H1 (cell line): ENCODE measurements at regions not wholly inside any gene's neighbourhood (a gene's known extent, or its start where the extent isn't known, plus 50 kb on each side); places are given as distances from the start of the nearest gene placed in this dataset.
A peak's percentile ranks its signal among the peaks of the same experiment; 100 is the strongest.

ENCODE experiments used
- CTCF ChIA-PET: fragments of 300-600 bp; sonication (Branson Sonifier 250); formaldehyde crosslinking; loops from one replicate; lab custom pipeline; 2021; ENCODE audit not compliant: partially characterized antibody; lab: Charles Lee
- POLR2A ChIA-PET: fragments of 300-600 bp; sonication (Branson Sonifier 250); formaldehyde crosslinking; loops from one replicate; lab custom pipeline; 2021; ENCODE audit warnings: inconsistent platforms; ENCODE audit not compliant: partially characterized antibody; lab: Charles Lee
- DNase-seq, 2 experiments: peaks; one replicate each; pipeline versions ENCODE4 v3.0.0 to v3.0.0-alpha.2; 2010 to 2022; ENCODE audit warnings: low spot score in 2 of 2, low read depth in 1 of 2, mixed read lengths in 1 of 2
- FAIRE-seq: peaks from 2 replicates; lab custom pipeline; 2011; peaks lifted over from hg19 to GRCh38; lab: Jason Lieb, UNC
- H2AFZ ChIP-seq: 2 replicates; pipeline ENCODE4 v1.8.1; 2012; ENCODE audit warnings: low read length, inconsistent platforms
- H2AK5ac ChIP-seq: 2 replicates; pipeline ENCODE4 v1.6.1; 2013; ENCODE audit warnings: low read depth, low read length
- H2BK120ac ChIP-seq: replicated peaks from 2 replicates; pipeline ENCODE3; 2013; ENCODE audit warnings: low read depth, low read length, inconsistent platforms
- H2BK12ac ChIP-seq: 2 replicates; pipeline ENCODE4 v1.6.1; 2013; ENCODE audit warnings: low read depth, low read length
- H2BK15ac ChIP-seq: 2 replicates; pipeline ENCODE4 v1.6.1; 2013; ENCODE audit warnings: low read length
- H2BK20ac ChIP-seq: 2 replicates; pipeline ENCODE4 v1.6.1; 2013; ENCODE audit warnings: low read length
- H2BK5ac ChIP-seq: 2 replicates; pipeline ENCODE4 v1.6.1; 2013; ENCODE audit warnings: low read depth, low read length
- H3K14ac ChIP-seq: 2 replicates; pipeline ENCODE4 v1.6.1; 2013; ENCODE audit warnings: inconsistent platforms; ENCODE audit not compliant: insufficient read length
- H3K18ac ChIP-seq: 2 replicates; pipeline ENCODE4 v1.6.1; 2013; ENCODE audit warnings: low read length; ENCODE audit errors: extremely low read depth
- H3K23ac ChIP-seq: 2 replicates; pipeline ENCODE4 v1.6.1; 2013; ENCODE audit warnings: inconsistent platforms; ENCODE audit not compliant: insufficient read length
- H3K23me2 ChIP-seq: 2 replicates; pipeline ENCODE4 v1.6.1; 2013; ENCODE audit warnings: low read depth, low read length
- H3K27ac ChIP-seq: 2 replicates; pipeline ENCODE4 v1.6.1; 2011; ENCODE audit warnings: low read depth, low read length, inconsistent platforms
- H3K27me3 ChIP-seq, 4 experiments: replicated peaks in 1 of 4; 1 replicate in 1 of 4; 2 replicates in 3 of 4; pipeline versions ENCODE4 v1.6.1 to v1.8.1; 2011 to 2013; ENCODE audit warnings: low read length in 3 of 4, mild to moderate bottlenecking in 3 of 4, inconsistent platforms in 2 of 4, mixed read lengths in 2 of 4, moderate library complexity in 1 of 4; ENCODE audit not compliant: control insufficient read depth in 3 of 4, insufficient read depth in 3 of 4; ENCODE audit errors: extremely low read depth in 1 of 4
- H3K36me3 ChIP-seq, 4 experiments: 2 replicates each; pipeline versions ENCODE4 v1.6.1 to v1.8.1; 2011 to 2013; ENCODE audit warnings: mild to moderate bottlenecking in 4 of 4, low read length in 3 of 4, moderate library complexity in 2 of 4, control low read depth in 1 of 4, inconsistent platforms in 1 of 4; ENCODE audit not compliant: insufficient read depth in 4 of 4, control insufficient read depth in 2 of 4
- H3K4ac ChIP-seq: replicated peaks from 2 replicates; pipeline ENCODE3; 2013; ENCODE audit warnings: low read length, low read depth, mixed read lengths, inconsistent platforms; ENCODE audit not compliant: insufficient read length
- H3K4me1 ChIP-seq, 4 experiments: replicated peaks in 1 of 4; 1 replicate in 1 of 4; 2 replicates in 3 of 4; pipeline versions ENCODE4 v1.6.1 to v1.8.1; 2011 to 2013; ENCODE audit warnings: low read length in 3 of 4, inconsistent platforms in 2 of 4, mixed read lengths in 1 of 4; ENCODE audit not compliant: insufficient read depth in 4 of 4, control insufficient read depth in 3 of 4
- H3K4me2 ChIP-seq, 2 experiments: 2 replicates each; pipeline versions ENCODE4 v1.6.1 to v1.8.1; 2011 to 2013; ENCODE audit warnings: low read depth in 2 of 2, low read length in 2 of 2, control low read depth in 1 of 2, inconsistent platforms in 1 of 2, mild to moderate bottlenecking in 1 of 2; ENCODE audit not compliant: insufficient read depth in 1 of 2
- H3K4me3 ChIP-seq, 4 experiments: fragments of 200-600, 300-600 bp in 1 of 4; sonication (generic), shearing (Covaris generic), sonication (Bioruptor Twin) in 1 of 4; 2 replicates each; pipeline versions ENCODE4 v1.5.1 to v1.8.1; 2011 to 2016; ENCODE audit warnings: low read length in 4 of 4, low read depth in 3 of 4, control low read depth in 2 of 4, inconsistent platforms in 2 of 4, mild to moderate bottlenecking in 2 of 4, mixed read lengths in 1 of 4, moderate library complexity in 1 of 4; ENCODE audit not compliant: insufficient read depth in 2 of 4; ENCODE audit errors: extremely low read depth in 1 of 4
- H3K56ac ChIP-seq: replicated peaks from 2 replicates; pipeline ENCODE3; 2013; ENCODE audit warnings: low read depth, mild to moderate bottlenecking, mixed read lengths, low read length, inconsistent platforms; ENCODE audit not compliant: insufficient read length
- H3K79me1 ChIP-seq: 2 replicates; pipeline ENCODE4 v1.6.1; 2013; ENCODE audit warnings: low read depth, low read length, control low read depth
- H3K79me2 ChIP-seq, 2 experiments: 2 replicates each; pipeline versions ENCODE4 v1.6.1 to v1.8.1; 2012 to 2013; ENCODE audit warnings: low read length in 2 of 2, mild to moderate bottlenecking in 2 of 2, inconsistent platforms in 1 of 2; ENCODE audit not compliant: insufficient read depth in 2 of 2, control insufficient read depth in 1 of 2
- H3K9ac ChIP-seq, 4 experiments: replicated peaks in 1 of 4; 1 replicate in 1 of 4; 2 replicates in 3 of 4; pipeline versions ENCODE4 v1.6.1 to v1.8.1; 2011 to 2013; ENCODE audit warnings: low read depth in 3 of 4, low read length in 3 of 4, control low read depth in 2 of 4, mild to moderate bottlenecking in 2 of 4, moderate library complexity in 2 of 4, inconsistent platforms in 1 of 4; ENCODE audit errors: extremely low read depth in 1 of 4
- H3K9me3 ChIP-seq, 2 experiments: 2 replicates each; pipeline versions ENCODE4 v1.6.1 to v1.8.1; 2012 to 2013; ENCODE audit warnings: mild to moderate bottlenecking in 2 of 2, moderate library complexity in 2 of 2, control low read depth in 1 of 2, inconsistent platforms in 1 of 2, low read depth in 1 of 2, low read length in 1 of 2, mixed read lengths in 1 of 2; ENCODE audit not compliant: insufficient read depth in 2 of 2
- H4K20me1 ChIP-seq, 2 experiments: replicated peaks in 1 of 2; 2 replicates each; pipeline versions ENCODE3 to v1.8.1; 2011 to 2013; ENCODE audit warnings: inconsistent platforms in 2 of 2, low read length in 2 of 2, mild to moderate bottlenecking in 1 of 2; ENCODE audit not compliant: insufficient read depth in 2 of 2, control insufficient read depth in 1 of 2
- H4K5ac ChIP-seq: 2 replicates; pipeline ENCODE4 v1.6.1; 2013; ENCODE audit warnings: low read length, low read depth, mixed read lengths, inconsistent platforms; ENCODE audit not compliant: insufficient read length
- H4K8ac ChIP-seq: 2 replicates; pipeline ENCODE4 v1.8.0; 2013; ENCODE audit warnings: mild to moderate bottlenecking, moderate library complexity, low read length, inconsistent platforms; ENCODE audit not compliant: insufficient read depth; ENCODE audit errors: extremely low read depth
- H4K91ac ChIP-seq: replicated peaks from 2 replicates; pipeline ENCODE3; 2013; ENCODE audit warnings: low read length, mixed read lengths, inconsistent platforms; ENCODE audit not compliant: insufficient read length
- EP300 ChIP-seq, 2 experiments: IDR thresholded peaks; 1 replicate in 1 of 2; 2 replicates in 1 of 2; pipeline ENCODE4 v1.6.1; 2011 to 2012; ENCODE audit warnings: low read depth in 2 of 2, low read length in 2 of 2, mild to moderate bottlenecking in 2 of 2, borderline replicate concordance in 1 of 2, inconsistent platforms in 1 of 2, moderate library complexity in 1 of 2
- EZH2 ChIP-seq: fragments of 200-600 bp; sonication (generic); IDR thresholded peaks from 2 replicates; pipeline ENCODE4 v1.7.1; 2012; ENCODE audit warnings: low read depth, mild to moderate bottlenecking, moderate library complexity, low read length, inconsistent platforms; ENCODE audit not compliant: severe bottlenecking
- GABPA ChIP-seq: IDR thresholded peaks from 2 replicates; pipeline ENCODE4 v1.6.1; 2011; ENCODE audit warnings: mild to moderate bottlenecking, low read length, moderate library complexity, borderline replicate concordance; ENCODE audit not compliant: insufficient read depth
- POLR2A ChIP-seq, 2 experiments: IDR thresholded peaks; 1 replicate in 1 of 2; 2 replicates in 1 of 2; pipeline ENCODE4 v1.6.1; 2011; ENCODE audit warnings: low read depth in 2 of 2, low read length in 2 of 2, mild to moderate bottlenecking in 2 of 2; ENCODE audit errors: control extremely low read depth in 1 of 2
- RAD21 ChIP-seq, 2 experiments: IDR thresholded peaks in 1 of 2; conservative IDR thresholded peaks in 1 of 2; 2 replicates each; pipeline ENCODE4 v1.6.1; 2011; ENCODE audit warnings: low read depth in 2 of 2, low read length in 2 of 2, improper control_type of control experiment in 1 of 2, inconsistent platforms in 1 of 2, mild to moderate bottlenecking in 1 of 2, moderate library complexity in 1 of 2
- SIX5 ChIP-seq: IDR thresholded peaks from 2 replicates; pipeline ENCODE4 v1.6.1; 2011; ENCODE audit warnings: mild to moderate bottlenecking, low read depth, low read length
- WGBS, 2 experiments: shearing (Covaris generic) in 1 of 2; methylation state at CpG; one replicate each; pipeline versions ENCODE4 v1.1.6 to v1.1.7; 2013 to 2015; ENCODE audit warnings: low lambda C conversion rate in 2 of 2, mixed read lengths in 2 of 2, inconsistent platforms in 1 of 2, low coverage in 1 of 2, missing lambda C conversion rate in 1 of 2; ENCODE audit not compliant: insufficient replicate concordance in 2 of 2, insufficient coverage in 1 of 2, insufficient read length in 1 of 2; ENCODE audit errors: extremely low coverage in 1 of 2, missing lambda C conversion rate in 1 of 2; 5-methylcytosine and 5-hydroxymethylcytosine counted together
- TF ChIP-seq, protein P1 (sequence below): IDR thresholded peaks from 2 replicates; pipeline ENCODE4 v1.6.1; 2012; ENCODE audit warnings: low read length, inconsistent platforms
- TF ChIP-seq, protein P2 (sequence below): IDR thresholded peaks from 2 replicates; pipeline ENCODE4 v1.6.1; 2012; ENCODE audit warnings: inconsistent platforms
- TF ChIP-seq, protein P3 (sequence below): IDR thresholded peaks from 2 replicates; pipeline ENCODE4 v1.6.1; 2011; ENCODE audit warnings: low read depth, mild to moderate bottlenecking, low read length; ENCODE audit not compliant: insufficient read depth

DNA sequence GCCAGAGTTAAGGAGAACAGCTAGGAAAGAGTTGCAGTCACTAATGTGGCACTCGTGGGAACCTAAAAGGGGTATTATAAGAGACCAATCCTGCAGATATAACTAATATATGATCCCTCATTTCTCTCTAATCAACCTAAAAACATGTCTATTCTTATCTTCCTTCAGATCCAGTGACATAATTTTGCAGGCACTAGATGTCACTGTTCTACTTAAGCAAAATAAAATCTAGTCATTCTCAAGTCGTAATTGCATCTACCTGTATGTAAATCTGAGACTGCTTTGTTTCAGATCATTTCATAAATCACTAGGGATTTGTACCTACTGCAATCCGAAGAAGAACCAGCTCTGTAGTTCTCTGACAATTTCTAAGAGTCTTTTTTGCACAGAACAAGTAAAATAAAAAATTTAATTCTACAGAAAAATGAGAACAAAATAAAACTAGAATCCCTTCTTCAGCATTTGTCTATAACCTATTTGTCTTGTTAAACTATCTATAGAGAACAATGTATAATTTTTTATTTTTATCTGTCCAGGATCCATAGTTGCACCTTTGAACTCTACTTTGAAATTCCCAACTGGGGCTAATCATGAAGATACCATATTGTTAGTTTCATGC, 56.5 kb upstream of the ERBB4 start:
- no peaks in the 10 kb centered on the region for H3K27me3 ChIP-seq
- no peak overlapping the region for H3K4me2 ChIP-seq
- FAIRE-seq: no peak
- TF ChIP-seq EZH2 (no peak), EP300 (IDR thresholded peaks at IDR 0.05; ENCODE audit: borderline replicate concordance in 1 of 2, low read depth in 2 of 2, low read length in 2 of 2) (no peak), SIX5 (no peak), GABPA (no peak), RAD21 (IDR thresholded peaks at IDR 0.05 in 1 of 2, conservative IDR thresholded peaks at IDR 0.05 in 1 of 2; ENCODE audit: low read depth in 2 of 2, low read length in 2 of 2) (peak in 1 of 2 experiments; percentile 46), POLR2A (IDR thresholded peaks at IDR 0.05; ENCODE audit: control extremely low read depth in 1 of 2, low read depth in 2 of 2, low read length in 2 of 2) (no peak)
- TF ChIP-seq, protein P1, sequence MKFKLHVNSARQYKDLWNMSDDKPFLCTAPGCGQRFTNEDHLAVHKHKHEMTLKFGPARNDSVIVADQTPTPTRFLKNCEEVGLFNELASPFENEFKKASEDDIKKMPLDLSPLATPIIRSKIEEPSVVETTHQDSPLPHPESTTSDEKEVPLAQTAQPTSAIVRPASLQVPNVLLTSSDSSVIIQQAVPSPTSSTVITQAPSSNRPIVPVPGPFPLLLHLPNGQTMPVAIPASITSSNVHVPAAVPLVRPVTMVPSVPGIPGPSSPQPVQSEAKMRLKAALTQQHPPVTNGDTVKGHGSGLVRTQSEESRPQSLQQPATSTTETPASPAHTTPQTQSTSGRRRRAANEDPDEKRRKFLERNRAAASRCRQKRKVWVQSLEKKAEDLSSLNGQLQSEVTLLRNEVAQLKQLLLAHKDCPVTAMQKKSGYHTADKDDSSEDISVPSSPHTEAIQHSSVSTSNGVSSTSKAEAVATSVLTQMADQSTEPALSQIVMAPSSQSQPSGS: no peak
- TF ChIP-seq, protein P2, sequence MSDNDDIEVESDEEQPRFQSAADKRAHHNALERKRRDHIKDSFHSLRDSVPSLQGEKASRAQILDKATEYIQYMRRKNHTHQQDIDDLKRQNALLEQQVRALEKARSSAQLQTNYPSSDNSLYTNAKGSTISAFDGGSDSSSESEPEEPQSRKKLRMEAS: no peak
- TF ChIP-seq, protein P3, sequence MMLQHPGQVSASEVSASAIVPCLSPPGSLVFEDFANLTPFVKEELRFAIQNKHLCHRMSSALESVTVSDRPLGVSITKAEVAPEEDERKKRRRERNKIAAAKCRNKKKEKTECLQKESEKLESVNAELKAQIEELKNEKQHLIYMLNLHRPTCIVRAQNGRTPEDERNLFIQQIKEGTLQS: no peak
- TF ChIP-seq, all 59 proteins: peak for 1
- H4K5ac ChIP-seq: no peak overlapping the region
- no peak overlapping the region for H2BK120ac ChIP-seq
- DNase-seq: no peak
- H3K9ac ChIP-seq: no peak overlapping the region
- H2AFZ ChIP-seq: no peak overlapping the region
- H3K79me2 ChIP-seq: no peaks in the 10 kb centered on the region
- no peak overlapping the region for H3K4me3 ChIP-seq
- H4K20me1 ChIP-seq: no peaks in the 10 kb centered on the region
- H3K36me3 ChIP-seq: no peaks in the 10 kb centered on the region
- H3K23ac ChIP-seq: no peak overlapping the region
- H3K23me2 ChIP-seq: no peaks in the 10 kb centered on the region
- H2BK15ac ChIP-seq: no peak overlapping the region
- no peaks in the 10 kb centered on the region for H3K9me3 ChIP-seq
- H3K14ac ChIP-seq: no peak overlapping the region
- ChIA-PET CTCF (no interaction called here), POLR2A (no interaction called here)
- no peaks in the 10 kb centered on the region for H3K4me1 ChIP-seq
- H4K91ac ChIP-seq: no peak overlapping the region
- H3K4ac ChIP-seq: no peak overlapping the region
- H4K8ac ChIP-seq: no peak overlapping the region
- no peak overlapping the region for H2BK5ac ChIP-seq
- no peak overlapping the region for H2BK12ac ChIP-seq
- no peak overlapping the region for H2BK20ac ChIP-seq
- H3K79me1 ChIP-seq: no peaks in the 10 kb centered on the region
- no peak overlapping the region for H2AK5ac ChIP-seq
- WGBS, 2 experiments: 68% methylated on average over 3 of the region's 3 CpGs; no CpG with 5 or more reads in 1 of the 2 experiments
- H3K56ac ChIP-seq: no peak overlapping the region
- H3K18ac ChIP-seq: no peak overlapping the region
- H3K27ac ChIP-seq: no peak overlapping the region
